Ishikawa (cell line): ENCODE measurements at regions not wholly inside any gene's neighbourhood (a gene's known extent, or its start where the extent isn't known, plus 50 kb on each side); places are given as distances from the start of the nearest gene placed in this dataset.

Experiments used
- CREB1 ChIP-seq: IDR thresholded peaks from 2 replicates; pipeline ENCODE4 v1.6.1; 2012; ENCODE audit warnings: low read depth
- EGR1 ChIP-seq: IDR thresholded peaks from 2 replicates; pipeline ENCODE4 v1.6.1; 2012
- EP300 ChIP-seq: IDR thresholded peaks from 2 replicates; pipeline ENCODE4 v1.6.1; 2012; ENCODE audit warnings: borderline replicate concordance
- NFIC ChIP-seq: IDR thresholded peaks from 2 replicates; pipeline ENCODE4 v1.6.1; 2012
- TCF12 ChIP-seq: IDR thresholded peaks from 2 replicates; pipeline ENCODE4 v1.6.1; 2012; ENCODE audit warnings: low read depth
- TEAD4 ChIP-seq: IDR thresholded peaks from 2 replicates; pipeline ENCODE4 v1.6.1; 2012
- TF ChIP-seq, protein P1 (sequence below): IDR thresholded peaks from 2 replicates; pipeline ENCODE4 v1.6.1; 2012; ENCODE audit warnings: low read depth, mild to moderate bottlenecking
- TF ChIP-seq, protein P2 (sequence below): IDR thresholded peaks from 2 replicates; pipeline ENCODE4 v1.6.1; 2012

DNA sequence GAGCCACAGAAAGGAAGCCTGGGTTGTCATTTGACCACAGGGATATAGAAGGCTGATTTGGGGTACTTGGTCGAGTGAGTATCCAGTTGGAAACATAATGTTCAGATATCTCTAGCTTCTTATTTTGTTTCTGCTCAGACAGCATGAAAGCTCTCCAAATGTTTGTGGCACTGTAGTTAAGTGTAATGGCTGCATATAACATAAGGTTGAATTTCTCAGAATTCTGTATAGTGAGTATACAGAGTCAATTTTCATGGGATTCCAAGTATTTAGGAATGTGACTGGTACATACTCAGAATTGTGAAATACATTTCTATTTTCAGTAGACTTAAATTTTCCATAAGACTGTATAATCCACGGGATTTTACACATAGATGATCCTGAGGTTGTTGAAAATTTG lies 2102.1 kb upstream of the RAG2 start:
- TF ChIP-seq TCF12 (no peak), EGR1 (no peak), CREB1 (no peak), NFIC (no peak), EP300 (no peak), TEAD4 (no peak)
- TF ChIP-seq, protein P1, sequence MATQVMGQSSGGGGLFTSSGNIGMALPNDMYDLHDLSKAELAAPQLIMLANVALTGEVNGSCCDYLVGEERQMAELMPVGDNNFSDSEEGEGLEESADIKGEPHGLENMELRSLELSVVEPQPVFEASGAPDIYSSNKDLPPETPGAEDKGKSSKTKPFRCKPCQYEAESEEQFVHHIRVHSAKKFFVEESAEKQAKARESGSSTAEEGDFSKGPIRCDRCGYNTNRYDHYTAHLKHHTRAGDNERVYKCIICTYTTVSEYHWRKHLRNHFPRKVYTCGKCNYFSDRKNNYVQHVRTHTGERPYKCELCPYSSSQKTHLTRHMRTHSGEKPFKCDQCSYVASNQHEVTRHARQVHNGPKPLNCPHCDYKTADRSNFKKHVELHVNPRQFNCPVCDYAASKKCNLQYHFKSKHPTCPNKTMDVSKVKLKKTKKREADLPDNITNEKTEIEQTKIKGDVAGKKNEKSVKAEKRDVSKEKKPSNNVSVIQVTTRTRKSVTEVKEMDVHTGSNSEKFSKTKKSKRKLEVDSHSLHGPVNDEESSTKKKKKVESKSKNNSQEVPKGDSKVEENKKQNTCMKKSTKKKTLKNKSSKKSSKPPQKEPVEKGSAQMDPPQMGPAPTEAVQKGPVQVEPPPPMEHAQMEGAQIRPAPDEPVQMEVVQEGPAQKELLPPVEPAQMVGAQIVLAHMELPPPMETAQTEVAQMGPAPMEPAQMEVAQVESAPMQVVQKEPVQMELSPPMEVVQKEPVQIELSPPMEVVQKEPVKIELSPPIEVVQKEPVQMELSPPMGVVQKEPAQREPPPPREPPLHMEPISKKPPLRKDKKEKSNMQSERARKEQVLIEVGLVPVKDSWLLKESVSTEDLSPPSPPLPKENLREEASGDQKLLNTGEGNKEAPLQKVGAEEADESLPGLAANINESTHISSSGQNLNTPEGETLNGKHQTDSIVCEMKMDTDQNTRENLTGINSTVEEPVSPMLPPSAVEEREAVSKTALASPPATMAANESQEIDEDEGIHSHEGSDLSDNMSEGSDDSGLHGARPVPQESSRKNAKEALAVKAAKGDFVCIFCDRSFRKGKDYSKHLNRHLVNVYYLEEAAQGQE: no peak
- TF ChIP-seq, protein P2, sequence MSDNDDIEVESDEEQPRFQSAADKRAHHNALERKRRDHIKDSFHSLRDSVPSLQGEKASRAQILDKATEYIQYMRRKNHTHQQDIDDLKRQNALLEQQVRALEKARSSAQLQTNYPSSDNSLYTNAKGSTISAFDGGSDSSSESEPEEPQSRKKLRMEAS: no peak
